SK-N-MC (cell line): ENCODE measurements at regions not wholly inside any gene's neighbourhood (a gene's known extent, or its start where the extent isn't known, plus 50 kb on each side); places are given as distances from the start of the nearest gene placed in this dataset.

ENCODE experiments used
- EZH2 ChIP-seq: fragments of 200-600 bp; sonication (generic); IDR thresholded peaks from one replicate; pipeline ENCODE4 v1.6.1; 2017; ENCODE audit warnings: antibody characterized with exemption
- FOXP2 ChIP-seq: optimal IDR thresholded peaks from 2 replicates; pipeline ENCODE3; 2011; ENCODE audit warnings: mild to moderate bottlenecking, moderate library complexity; ENCODE audit not compliant: insufficient read depth; ENCODE audit errors: extremely low read length, control extremely low read depth
- POLR2AphosphoS5 ChIP-seq: IDR thresholded peaks from 2 replicates; pipeline ENCODE4 v1.6.1; 2012; ENCODE audit warnings: mild to moderate bottlenecking, low read depth, low read length, borderline replicate concordance

DNA sequence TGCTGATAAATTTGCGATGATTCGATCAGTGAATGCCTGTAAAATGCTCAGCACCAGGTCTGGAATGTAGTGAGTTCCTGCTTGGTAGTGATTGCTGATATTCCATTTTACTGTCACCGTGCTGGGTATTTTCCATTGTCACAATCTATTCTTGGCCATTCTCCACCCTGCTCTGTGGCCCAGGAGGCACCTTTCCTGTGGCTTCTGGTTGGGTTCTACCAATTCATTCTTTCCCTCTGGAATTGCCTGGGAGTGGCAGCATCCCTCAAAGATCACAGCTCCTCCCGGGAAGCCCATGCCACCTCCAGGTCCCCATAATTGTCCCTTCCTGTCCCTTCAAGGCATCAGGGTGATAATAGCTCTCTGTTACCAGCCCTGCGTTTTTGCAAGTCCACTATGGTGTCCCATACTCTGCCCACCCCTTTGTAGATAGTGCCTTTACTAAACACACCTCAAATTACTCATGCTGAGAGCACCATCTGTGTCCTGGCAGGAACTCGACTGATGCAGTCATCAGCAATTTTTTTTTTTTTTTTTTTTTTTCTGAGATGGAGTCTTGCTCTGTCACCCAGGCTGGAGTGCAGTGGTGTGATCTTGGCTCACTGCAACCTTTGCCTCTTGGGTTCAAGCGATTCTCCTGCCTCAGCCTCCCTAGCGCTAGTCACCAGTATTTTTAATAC, 177.8 kb upstream of the PROK2 start:
- TF ChIP-seq EZH2 (no peak), POLR2AphosphoS5 (no peak), FOXP2 (no peak)
